ENCODE measurements at regions not wholly inside any gene's neighbourhood (a gene's known extent, or its start where the extent isn't known, plus 50 kb on each side); places are given as distances from the start of the nearest gene placed in this dataset.

DNA sequence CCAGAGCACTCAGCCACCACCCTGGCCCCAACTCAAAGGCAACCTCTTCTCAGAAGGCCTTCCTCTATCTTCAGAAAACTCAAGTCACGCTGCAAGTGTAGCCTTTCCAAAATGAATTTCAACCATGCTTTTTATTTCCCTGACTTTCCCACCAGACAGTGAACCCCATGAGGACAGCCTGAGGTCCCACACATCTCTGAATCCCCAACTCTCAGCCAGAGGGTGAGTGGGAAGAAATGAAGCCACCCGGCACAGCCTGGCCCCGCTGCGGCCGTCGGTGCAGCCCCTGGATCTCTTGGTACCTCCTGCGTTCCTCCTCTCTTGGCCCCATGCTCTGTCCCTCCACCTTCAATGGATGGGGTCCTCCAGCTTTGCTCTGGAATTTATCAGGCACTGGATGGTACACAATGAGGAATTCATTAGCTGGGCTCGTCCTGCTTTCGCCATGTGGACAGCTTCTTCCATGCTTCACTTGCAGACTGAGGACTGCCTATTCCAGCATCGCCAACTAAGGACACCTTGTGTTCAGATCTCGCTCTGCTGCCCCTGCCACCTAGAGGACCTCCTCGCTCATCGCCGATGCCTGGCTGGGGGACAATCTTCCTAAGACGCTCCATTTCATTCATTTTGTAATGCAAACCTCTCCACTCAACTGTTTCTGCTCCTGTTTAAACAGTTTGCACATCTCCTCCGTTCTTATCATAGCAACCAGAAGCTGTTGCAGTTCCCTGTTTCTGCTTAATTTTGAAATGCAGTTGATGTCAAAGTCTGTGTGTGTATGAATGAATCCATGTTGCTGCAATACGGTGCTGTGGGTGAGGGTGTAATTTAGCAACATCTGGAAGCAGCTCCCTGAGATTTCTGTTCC lies 672.1 kb downstream of the TBC1D22A start:
- H3K27me3 ChIP-seq, result no peaks in the 10 kb centered on the region
- TF ChIP-seq POLR2A (IDR thresholded peaks at IDR 0.05) (no peak), CTCF (IDR thresholded peaks at IDR 0.05) (no peak)
- H3K36me3 ChIP-seq, result no peaks in the 10 kb centered on the region
- H3K27ac ChIP-seq, result no peak overlapping the region
- no peak overlapping the region for H3K4me3 ChIP-seq
- intact Hi-C loops (cut with DNase I), result no loop called here
- 87 to 89% methylated on average over 17 of the region's 17 CpGs for WGBS, 2 donors
- no peak for DNase-seq
- H3K9me3 ChIP-seq, result peaks cover 0 to 8% (median 0%) of the 10 kb centered on the region in 3 donors
- H3K4me1 ChIP-seq, result no peaks in the 10 kb centered on the region

- intact Hi-C loops (cut with DNase I), result no loop called here
- Histone ChIP-seq H3K4me1 (no peaks in the 10 kb centered on the region), H3K27ac (no peak overlapping the region), H3K9me3 (peaks cover 0 to 8% (median 0%) of the 10 kb centered on the region in 3 donors), H3K4me3 (no peak overlapping the region), H3K27me3 (no peaks in the 10 kb centered on the region), H3K36me3 (no peaks in the 10 kb centered on the region)
- WGBS, 2 donors, result 75 to 87% methylated on average over 5 of the region's 5 CpGs
- no peak for DNase-seq
- TF ChIP-seq CTCF (IDR thresholded peaks at IDR 0.05) (no peak), POLR2A (IDR thresholded peaks at IDR 0.05) (no peak)
Measured at GRCh38 chr22:47433627-47434026, 671.2 kb downstream of the TBC1D22A start.

DNA sequence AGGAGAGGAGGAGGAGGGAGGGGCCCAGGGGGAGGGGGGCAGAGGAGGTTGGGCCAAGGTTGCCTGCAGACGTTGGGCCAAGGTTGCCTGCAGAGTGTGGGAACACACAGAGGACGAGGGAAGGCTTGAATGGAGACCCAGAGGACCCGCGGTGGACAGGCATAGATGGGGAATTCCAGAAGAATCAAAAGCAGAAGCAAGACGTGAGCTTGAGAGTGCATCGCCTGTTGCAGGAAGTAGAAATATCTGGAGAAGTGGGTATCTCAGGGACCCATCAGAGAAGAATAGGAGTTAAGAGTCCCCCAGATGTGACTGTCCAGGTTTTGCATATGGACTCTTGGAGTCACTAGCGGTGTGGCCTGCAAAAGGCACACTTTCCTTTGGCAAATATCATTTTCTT lies 670.2 kb downstream of the TBC1D22A start:
- Histone ChIP-seq H3K36me3 (no peaks in the 10 kb centered on the region), H3K4me1 (no peaks in the 10 kb centered on the region), H3K4me3 (no peak overlapping the region), H3K9me3 (peaks cover 0 to 8% (median 0%) of the 10 kb centered on the region in 3 donors), H3K27me3 (no peaks in the 10 kb centered on the region), H3K27ac (no peak overlapping the region)
- DNase-seq, result no peak
- 57 to 69% methylated on average over 7 of the region's 7 CpGs for WGBS, 2 donors
- intact Hi-C loops (cut with DNase I), result no loop called here
- TF ChIP-seq POLR2A (IDR thresholded peaks at IDR 0.05), result no peak
- TF ChIP-seq CTCF (IDR thresholded peaks at IDR 0.05), result no peak

GRCh38 chr22:47423861-47424820 lies 661.7 kb downstream of the TBC1D22A start:
- no peaks in the 10 kb centered on the region for H3K4me1 ChIP-seq
- TF ChIP-seq POLR2A (IDR thresholded peaks at IDR 0.05) (no peak), CTCF (IDR thresholded peaks at IDR 0.05) (no peak)
- WGBS, 2 donors, result 75 to 76% methylated on average over 15 to 18 of the region's 21 CpGs
- intact Hi-C loops (cut with DNase I), result no loop called here
- no peak overlapping the region for H3K4me3 ChIP-seq
- H3K27ac ChIP-seq, result no peak overlapping the region
- no peaks in the 10 kb centered on the region for H3K9me3 ChIP-seq
- peaks cover 0 to 14% (median 0%) of the 10 kb centered on the region in 4 donors for H3K27me3 ChIP-seq
- no peaks in the 10 kb centered on the region for H3K36me3 ChIP-seq
- no peak for DNase-seq

DNA sequence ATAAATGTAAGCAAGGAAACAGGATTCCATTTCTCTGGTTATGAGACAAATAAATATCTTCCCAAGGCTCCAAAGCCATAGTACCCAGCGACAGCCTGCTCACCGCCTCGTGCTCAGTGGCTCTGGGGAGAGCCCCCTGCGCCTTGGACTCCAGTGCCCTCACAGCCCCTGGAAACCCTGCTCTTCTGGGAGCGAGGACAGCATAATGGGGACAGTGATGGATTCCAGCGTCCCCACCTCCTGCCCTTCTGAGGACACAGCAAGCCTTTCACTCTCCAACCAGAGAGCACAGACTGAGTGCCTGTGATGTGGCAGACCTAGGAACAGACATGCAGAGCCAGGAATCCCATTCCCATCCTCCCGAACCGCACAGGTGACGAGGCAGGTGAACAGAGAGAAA lies 660.8 kb downstream of the TBC1D22A start:
- H3K36me3 ChIP-seq, result no peaks in the 10 kb centered on the region
- no peak overlapping the region for H3K27ac ChIP-seq
- no peak overlapping the region for H3K4me3 ChIP-seq
- no peak for DNase-seq
- no peaks in the 10 kb centered on the region for H3K4me1 ChIP-seq
- no peaks in the 10 kb centered on the region for H3K9me3 ChIP-seq
- no peak for TF ChIP-seq CTCF (IDR thresholded peaks at IDR 0.05)
- no peak for TF ChIP-seq POLR2A (IDR thresholded peaks at IDR 0.05)
- WGBS, 2 donors, result 70 to 73% methylated on average over 8 to 9 of the region's 9 CpGs
- intact Hi-C loops (cut with DNase I), result no loop called here
- H3K27me3 ChIP-seq, result peaks cover 0 to 14% (median 0%) of the 10 kb centered on the region in 4 donors

All from esophagus squamous epithelium (tissue), 5 donors.